Ascending aorta (tissue), 2 donors: ENCODE measurements at regions not wholly inside any gene's neighbourhood (a gene's known extent, or its start where the extent isn't known, plus 50 kb on each side); places are given as distances from the start of the nearest gene placed in this dataset.
"Not testable (repeated sequence)": the region's sequence is repeated elsewhere in the genome, so short reads cannot be mapped to it uniquely, and the experiment has no call there.

ENCODE experiments used
- DNase-seq, 2 donors: peaks; one replicate each; pipeline ENCODE4 v3.0.0-alpha.2; 2019; ENCODE audit warnings: low spot score in 2 of 2
- H3K27ac ChIP-seq, 2 donors: fragments of 200-600 bp; sonication (generic); one replicate each; pipeline ENCODE4 v1.5.1; 2016 to 2017; ENCODE audit warnings: mild to moderate bottlenecking in 1 of 2
- H3K27me3 ChIP-seq: fragments of 200-600 bp; sonication (generic); one replicate; pipeline ENCODE4 v1.5.1; 2017
- H3K36me3 ChIP-seq, 2 donors: fragments of 200-600 bp; sonication (generic); one replicate each; pipeline ENCODE4 v1.5.1; 2016
- H3K4me1 ChIP-seq, 2 donors: fragments of 200-600 bp; sonication (generic); one replicate each; pipeline ENCODE4 v1.5.1; 2016 to 2017; ENCODE audit warnings: mild to moderate bottlenecking in 1 of 2
- H3K4me3 ChIP-seq, 2 donors: fragments of 200-600 bp; sonication (generic); one replicate each; pipeline ENCODE4 v1.5.1; 2016 to 2017; ENCODE audit warnings: mild to moderate bottlenecking in 1 of 2
- H3K9me3 ChIP-seq, 2 donors: fragments of 200-600 bp; sonication (generic); one replicate each; pipeline ENCODE4 v1.5.1; 2016
- intact Hi-C: fragments of 100-400 bp; cut with DNase I; formaldehyde crosslinking; loops from one replicate; pipeline ENCODE4 v1.15.1; 2023
- TF ChIP-seq, protein P1 (sequence below), 3 experiments: fragments of 200-600 bp in 2 of 3; fragments of 450-650 bp in 1 of 3; sonication (generic) in 2 of 3; IDR thresholded peaks; one replicate each; pipeline ENCODE4 v1.5.1; 2016 to 2019; ENCODE audit warnings: antibody characterized with exemption in 3 of 3, mild to moderate bottlenecking in 1 of 3, moderate library complexity in 1 of 3

DNA sequence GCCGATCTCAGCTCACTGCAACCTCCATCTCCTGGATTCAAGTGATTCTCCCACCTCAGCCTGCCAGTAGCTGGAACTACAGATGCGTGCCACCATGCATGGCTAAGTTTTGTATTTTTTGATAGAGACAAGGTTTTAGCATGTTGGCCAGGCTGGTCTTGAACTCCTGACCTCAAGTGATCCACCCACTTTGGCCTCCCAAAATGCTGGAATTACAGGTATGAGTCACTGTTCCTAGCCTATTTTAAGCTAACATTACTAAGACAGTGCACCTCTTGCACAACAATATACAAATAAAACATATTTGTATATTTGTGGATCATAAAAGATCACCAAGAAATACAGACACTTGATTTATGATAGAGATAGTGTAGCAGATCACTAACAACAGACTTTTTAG is 139.1 kb downstream of the DUSP10 start:
- Histone ChIP-seq H3K4me3 (no peak overlapping the region), H3K36me3 (no peaks in the 10 kb centered on the region), H3K27me3 (no peaks in the 10 kb centered on the region), H3K4me1 (no peaks in the 10 kb centered on the region), H3K9me3 (no peaks in the 10 kb centered on the region), H3K27ac (no peak overlapping the region)
- no peak for DNase-seq
- TF ChIP-seq, protein P1, sequence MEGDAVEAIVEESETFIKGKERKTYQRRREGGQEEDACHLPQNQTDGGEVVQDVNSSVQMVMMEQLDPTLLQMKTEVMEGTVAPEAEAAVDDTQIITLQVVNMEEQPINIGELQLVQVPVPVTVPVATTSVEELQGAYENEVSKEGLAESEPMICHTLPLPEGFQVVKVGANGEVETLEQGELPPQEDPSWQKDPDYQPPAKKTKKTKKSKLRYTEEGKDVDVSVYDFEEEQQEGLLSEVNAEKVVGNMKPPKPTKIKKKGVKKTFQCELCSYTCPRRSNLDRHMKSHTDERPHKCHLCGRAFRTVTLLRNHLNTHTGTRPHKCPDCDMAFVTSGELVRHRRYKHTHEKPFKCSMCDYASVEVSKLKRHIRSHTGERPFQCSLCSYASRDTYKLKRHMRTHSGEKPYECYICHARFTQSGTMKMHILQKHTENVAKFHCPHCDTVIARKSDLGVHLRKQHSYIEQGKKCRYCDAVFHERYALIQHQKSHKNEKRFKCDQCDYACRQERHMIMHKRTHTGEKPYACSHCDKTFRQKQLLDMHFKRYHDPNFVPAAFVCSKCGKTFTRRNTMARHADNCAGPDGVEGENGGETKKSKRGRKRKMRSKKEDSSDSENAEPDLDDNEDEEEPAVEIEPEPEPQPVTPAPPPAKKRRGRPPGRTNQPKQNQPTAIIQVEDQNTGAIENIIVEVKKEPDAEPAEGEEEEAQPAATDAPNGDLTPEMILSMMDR (IDR thresholded peaks at IDR 0.05) = no peak
- intact Hi-C loops = no loop called here

DNA sequence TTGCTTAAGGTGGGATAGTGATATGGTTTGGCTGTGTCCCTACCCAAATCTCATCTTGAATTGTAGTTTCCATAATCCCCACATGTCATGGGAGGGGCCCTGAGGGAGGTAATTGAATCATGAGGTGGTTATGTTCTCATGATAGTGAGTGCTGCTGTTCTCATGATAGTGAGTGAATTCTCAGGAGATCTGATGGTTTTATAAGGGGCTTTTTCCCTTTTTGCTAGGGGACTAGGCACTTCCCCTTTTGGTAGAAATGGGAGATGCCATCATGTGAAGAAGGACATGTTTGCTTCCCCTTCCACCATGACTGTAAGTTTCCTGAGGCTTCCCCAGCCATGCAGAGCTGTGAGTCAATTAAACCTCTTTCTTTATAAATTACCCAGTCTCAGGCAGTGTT is 137.5 kb downstream of the DUSP10 start:
- H3K36me3 ChIP-seq, intact Hi-C loops, H3K27ac ChIP-seq, DNase-seq, H3K27me3 ChIP-seq, H3K4me3 ChIP-seq, H3K4me1 ChIP-seq, H3K9me3 ChIP-seq: not testable (repeated sequence)

DNA sequence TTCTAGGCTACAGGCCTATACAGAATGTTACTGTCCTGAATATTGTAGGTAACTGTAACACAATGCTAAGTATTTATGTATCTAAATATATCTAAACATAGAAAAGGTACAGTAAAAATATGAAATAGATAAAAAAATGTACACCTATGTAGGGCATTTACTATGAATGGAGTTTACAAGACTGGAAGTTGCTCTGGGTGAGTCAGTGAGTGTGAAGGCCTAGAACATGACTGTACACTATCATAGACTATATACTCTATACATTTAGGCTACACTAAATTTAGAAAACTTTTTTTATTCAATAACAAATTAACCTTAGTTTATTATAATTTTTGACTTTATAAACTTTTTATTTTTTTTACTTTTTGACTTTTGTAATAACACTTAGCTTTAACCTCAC is 136.9 kb downstream of the DUSP10 start:
- no peak overlapping the region for H3K4me3 ChIP-seq
- no peak overlapping the region for H3K27ac ChIP-seq
- H3K9me3 ChIP-seq = no peaks in the 10 kb centered on the region
- TF ChIP-seq, protein P1 (IDR thresholded peaks at IDR 0.05) = no peak
- no peaks in the 10 kb centered on the region for H3K4me1 ChIP-seq
- no peak for DNase-seq
- intact Hi-C loops = no loop called here
- H3K36me3 ChIP-seq = no peaks in the 10 kb centered on the region
- H3K27me3 ChIP-seq = no peaks in the 10 kb centered on the region

DNA sequence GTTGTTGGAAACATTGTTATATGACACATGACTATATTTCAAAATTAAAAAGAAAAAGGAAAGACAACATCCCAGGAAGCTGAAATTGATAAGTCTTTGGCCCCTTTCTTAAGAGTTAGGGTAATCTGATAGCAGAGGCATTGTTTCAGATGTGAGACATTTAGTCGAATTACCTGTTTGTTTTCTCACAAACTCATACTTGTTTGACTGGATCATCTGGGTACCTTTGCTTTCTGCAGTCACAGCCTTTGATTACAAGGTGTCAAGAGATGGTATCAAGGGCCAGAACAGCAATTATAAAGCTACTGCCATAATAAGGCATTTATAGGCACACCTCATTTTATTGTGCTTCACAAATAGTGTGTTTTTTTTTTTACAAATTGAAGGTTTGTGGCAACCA is 136.3 kb downstream of the DUSP10 start:
- H3K4me1 ChIP-seq = no peaks in the 10 kb centered on the region
- TF ChIP-seq, protein P1 (IDR thresholded peaks at IDR 0.05) = no peak
- no peaks in the 10 kb centered on the region for H3K9me3 ChIP-seq
- no peak overlapping the region for H3K4me3 ChIP-seq
- no peak for DNase-seq
- intact Hi-C loops = no loop called here
- H3K36me3 ChIP-seq = no peaks in the 10 kb centered on the region
- no peaks in the 10 kb centered on the region for H3K27me3 ChIP-seq
- H3K27ac ChIP-seq = no peak overlapping the region

DNA sequence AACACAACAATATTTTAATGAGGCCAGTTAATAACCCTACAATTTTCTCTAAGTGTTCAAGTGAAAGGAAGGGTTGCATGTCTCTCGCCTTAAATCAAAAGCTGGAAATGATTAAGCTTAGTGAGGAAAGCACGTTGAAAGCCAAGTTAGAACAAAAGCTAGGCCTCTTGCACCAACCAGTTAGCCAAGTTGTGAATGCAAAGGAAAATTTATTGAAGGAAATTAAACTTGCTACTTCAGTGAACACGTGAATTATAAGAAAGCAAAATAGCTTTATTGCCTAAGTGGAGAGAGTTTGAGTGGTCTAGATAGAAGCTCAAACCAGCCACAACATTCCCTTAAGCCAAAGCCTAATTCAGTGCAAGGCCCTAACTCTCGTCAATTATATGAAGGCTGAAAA is 135.6 kb downstream of the DUSP10 start:
- Histone ChIP-seq H3K4me1 (no peaks in the 10 kb centered on the region), H3K27ac (no peak overlapping the region), H3K36me3 (no peaks in the 10 kb centered on the region), H3K27me3 (no peaks in the 10 kb centered on the region), H3K9me3 (no peaks in the 10 kb centered on the region), H3K4me3 (no peak overlapping the region)
- TF ChIP-seq, protein P1 (IDR thresholded peaks at IDR 0.05) = no peak
- intact Hi-C loops = no loop called here
- DNase-seq = no peak

DNA sequence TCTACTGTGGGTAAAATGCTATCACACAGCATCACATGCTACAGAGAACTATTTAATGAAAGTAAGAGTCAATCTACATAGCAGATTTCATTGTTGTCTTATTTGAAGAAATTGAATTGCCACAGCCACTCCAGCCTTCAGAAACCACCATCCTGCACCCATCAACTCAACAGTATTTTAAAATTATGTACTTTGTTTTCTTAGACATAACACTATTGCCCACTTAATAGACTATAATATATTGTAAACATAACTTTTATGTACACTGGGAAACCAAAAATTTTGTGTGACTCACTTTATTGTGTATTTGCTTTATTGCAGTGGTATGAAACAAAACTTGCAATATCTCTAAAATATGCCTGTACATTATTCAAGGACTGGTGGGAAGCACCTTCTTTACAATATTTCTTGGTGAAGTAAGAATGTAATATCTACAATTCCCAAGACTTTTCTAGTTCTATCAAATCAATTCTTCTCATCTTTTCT is 133.0 kb downstream of the DUSP10 start:
- Histone ChIP-seq H3K4me3 (no peak overlapping the region), H3K27me3 (no peaks in the 10 kb centered on the region), H3K27ac (no peak overlapping the region), H3K36me3 (no peaks in the 10 kb centered on the region), H3K9me3 (no peaks in the 10 kb centered on the region), H3K4me1 (no peaks in the 10 kb centered on the region)
- intact Hi-C loops = no loop called here
- no peak for DNase-seq
- TF ChIP-seq, protein P1 (IDR thresholded peaks at IDR 0.05) = no peak
